NCI-H187 treated with DMSO at 0.1 percent for 48 hours (cell line): ENCODE measurements at regions not wholly inside any gene's neighbourhood (a gene's known extent, or its start where the extent isn't known, plus 50 kb on each side); places are given as distances from the start of the nearest gene placed in this dataset.

Experiments
- DNase-seq: peaks from one replicate; lab custom pipeline; 2025; lab: John Stamatoyannopoulos, UW

GRCh38 chr4:18559492-18559891 is 537.9 kb upstream of the LCORL start:
- no peak for DNase-seq

- DNase-seq, result no peak
Observed at GRCh38 chr4:18556402-18556801, 534.8 kb upstream of the LCORL start.

- DNase-seq, result no peak
Observed at GRCh38 chr4:18540349-18540748, 518.8 kb upstream of the LCORL start.

DNA sequence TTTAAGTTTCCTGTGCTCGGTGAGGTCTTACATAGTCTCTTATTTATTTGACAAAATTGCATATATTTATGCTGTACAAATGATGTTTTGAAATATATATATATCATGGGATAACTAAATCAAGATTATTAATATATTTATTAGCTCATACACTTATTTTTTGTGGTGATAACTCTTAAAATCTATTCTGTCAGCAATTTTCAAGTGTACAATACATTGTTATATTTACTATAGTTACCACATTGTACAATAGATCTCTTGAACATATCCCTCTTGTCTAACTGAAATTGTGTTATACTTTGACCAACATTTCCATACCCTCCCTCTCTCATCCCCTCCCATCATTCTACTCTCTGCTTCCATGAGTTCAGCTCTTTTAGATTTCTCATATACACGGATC is 516.6 kb upstream of the LCORL start:
- no peak for DNase-seq

- no peak for DNase-seq
Observed at GRCh38 chr4:18536428-18536827, 514.9 kb upstream of the LCORL start.

DNA sequence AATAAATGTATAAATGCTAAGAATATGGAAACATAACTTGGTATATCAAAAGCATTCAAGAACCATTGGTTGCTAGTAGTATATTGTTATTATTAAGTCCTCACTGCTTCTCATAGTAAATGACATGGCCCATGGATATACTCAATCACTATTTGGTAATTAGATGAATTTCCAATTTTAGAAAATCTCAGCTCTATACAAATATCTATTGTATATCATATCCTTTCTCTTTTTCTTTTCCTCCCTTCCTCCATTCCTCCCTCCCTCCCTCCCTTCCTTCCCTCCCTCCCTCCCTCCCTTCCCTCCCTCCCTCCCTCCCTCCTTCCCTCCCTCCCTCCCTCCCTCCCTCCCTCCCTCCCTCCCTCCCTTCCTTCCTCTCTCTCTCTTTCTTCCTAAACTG is 514.4 kb upstream of the LCORL start:
- DNase-seq, result no peak

- no peak for DNase-seq
Observed at GRCh38 chr4:18533262-18533775, 511.8 kb upstream of the LCORL start.

GRCh38 chr4:18531731-18532130 is 510.2 kb upstream of the LCORL start:
- DNase-seq, result no peak

DNA sequence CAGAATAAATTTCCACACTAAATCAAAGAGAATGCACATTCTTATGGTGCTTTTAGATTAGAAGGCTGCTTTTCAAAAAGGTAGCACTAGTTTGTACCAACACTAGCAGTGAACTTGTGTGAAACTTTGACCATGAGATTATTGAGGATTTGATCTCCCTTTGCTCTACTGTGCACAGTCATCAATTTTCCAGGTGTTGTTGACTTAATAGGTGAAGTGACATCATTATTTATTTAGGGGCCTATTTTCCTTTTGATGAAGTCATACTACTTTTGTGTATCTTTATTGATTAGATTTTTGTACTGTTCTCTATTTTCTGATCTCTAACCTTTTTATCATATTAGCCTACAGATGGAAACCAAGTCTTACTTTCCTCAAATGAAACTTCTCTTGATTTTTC is 507.9 kb upstream of the LCORL start:
- DNase-seq, result no peak

DNA sequence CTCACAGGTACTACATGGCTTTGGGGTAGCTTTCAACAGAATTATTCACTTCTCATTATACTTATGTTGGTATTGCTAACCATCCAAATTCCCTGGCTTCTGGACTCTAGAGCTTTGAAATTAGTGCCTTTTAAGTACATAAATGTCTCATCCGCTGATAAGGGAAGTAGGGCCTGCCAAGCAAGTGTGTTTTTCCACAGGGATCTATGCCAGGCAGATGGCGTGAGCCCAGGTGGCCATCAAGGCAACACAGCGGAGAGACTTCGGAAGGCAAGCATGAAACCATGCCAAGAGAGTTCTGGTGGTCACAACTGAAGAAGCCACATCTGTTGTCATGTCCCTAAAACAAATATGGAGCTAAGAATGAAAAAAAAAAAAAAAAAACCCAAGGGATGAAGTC is 503.1 kb upstream of the LCORL start:
- no peak for DNase-seq

DNA sequence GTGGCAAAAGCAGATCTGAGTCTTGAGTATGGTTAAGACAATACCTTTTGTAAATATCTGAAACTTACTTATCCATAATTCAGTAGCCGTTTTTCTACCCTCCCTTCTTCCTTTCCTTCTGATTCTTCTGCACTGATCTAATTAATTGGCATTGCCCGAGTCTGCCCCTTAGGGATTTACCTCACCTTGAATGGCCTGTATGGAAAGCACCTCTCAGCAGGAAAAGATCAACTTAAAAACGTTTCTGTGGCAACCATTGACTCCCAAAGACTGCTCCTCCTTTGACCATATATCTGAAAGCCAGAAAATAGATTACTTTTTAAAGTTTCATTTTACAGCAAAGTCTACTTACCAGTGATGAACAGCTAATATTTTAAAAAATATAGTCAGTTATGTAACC is 496.5 kb upstream of the LCORL start:
- DNase-seq, result no peak

DNA sequence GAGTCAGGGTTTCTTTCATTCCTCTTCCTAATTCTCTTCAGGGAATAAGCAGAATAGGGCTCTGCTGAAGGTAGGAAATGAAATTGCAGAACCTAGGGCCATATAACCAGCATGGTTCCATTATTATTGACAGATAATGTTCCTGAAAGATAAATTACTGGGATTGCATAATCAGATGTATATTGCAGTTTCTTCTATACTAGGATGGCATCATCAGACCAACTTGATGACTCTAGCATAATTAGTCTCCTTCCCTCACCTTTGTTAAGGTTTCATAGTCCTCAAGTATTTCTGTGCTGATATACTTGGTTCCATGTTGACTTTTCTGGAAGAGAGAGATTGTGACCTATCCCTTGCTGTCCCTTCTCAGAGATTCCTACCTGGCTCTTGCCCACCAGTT is 492.3 kb upstream of the LCORL start:
- DNase-seq, result no peak

- no peak for DNase-seq
Observed at GRCh38 chr4:18512718-18513117, 491.2 kb upstream of the LCORL start.

GRCh38 chr4:18511727-18512126 is 490.2 kb upstream of the LCORL start:
- DNase-seq, result no peak

DNA sequence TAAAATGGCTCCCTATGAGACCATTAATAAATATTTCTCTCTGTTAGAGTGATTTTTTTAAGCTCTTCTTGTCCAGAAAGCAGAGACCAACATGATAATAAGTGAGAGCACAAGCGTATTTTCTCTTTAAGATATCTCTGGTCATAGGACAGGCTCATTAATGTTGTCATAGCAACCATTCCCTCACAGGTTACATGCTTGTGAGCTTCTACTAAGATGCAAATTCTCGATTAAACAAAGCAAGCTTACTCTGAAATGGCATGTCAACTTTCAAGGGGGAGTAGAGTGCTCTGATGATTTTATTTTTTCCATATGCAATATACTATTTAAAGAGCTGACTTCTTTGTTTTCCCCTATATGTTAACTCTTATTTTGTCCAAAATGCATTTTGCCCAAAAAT is 487.2 kb upstream of the LCORL start:
- DNase-seq, result no peak

DNA sequence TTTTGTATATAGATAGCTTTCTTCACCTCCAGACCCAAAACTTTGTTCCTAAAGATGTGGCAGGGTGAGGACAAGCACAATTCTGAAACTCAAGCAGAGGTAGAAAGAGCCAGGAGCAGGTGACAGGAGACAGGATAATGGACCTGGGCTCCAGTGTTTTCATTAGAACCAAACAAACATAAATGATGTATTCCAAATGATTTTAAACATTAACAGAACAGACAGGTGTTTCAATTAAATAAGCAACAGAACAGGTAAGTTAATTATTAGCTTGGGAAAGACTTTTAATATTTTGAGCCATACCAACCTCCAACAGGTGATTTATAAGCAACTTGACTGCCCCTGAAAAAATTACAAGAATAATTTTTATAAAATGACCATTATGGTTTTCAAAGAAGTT is 459.4 kb upstream of the LCORL start:
- no peak for DNase-seq

- DNase-seq, result no peak
Observed at GRCh38 chr4:18480342-18480741, 458.8 kb upstream of the LCORL start.

GRCh38 chr4:18479825-18480224 is 458.3 kb upstream of the LCORL start:
- DNase-seq, result no peak

DNA sequence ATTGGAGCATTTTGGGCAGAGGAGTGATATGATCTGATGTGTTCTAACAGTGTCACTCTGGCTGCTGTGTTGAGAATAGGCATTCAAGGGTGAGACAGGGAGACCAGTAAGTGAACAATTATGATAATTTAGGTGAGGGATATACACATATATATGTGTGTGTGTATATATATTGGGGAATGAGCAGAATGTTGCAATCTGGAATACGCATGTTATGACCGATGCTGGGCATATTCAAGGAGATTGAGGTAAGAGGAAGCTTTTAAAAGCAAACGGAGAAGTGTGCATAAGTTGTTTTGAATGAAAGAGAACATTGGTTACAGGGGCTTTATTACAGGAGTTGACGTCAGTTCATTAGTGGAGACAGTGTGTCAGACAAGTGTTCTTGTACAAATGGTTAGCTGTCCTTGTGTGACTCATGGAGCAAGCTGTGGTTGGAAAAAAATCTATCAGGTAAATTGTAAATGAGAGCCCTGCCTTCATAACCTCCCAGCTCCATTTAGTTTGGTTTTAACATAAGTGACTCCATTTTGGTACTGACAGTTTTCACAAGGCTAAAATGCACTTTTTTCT is 442.5 kb upstream of the LCORL start:
- no peak for DNase-seq

GRCh38 chr4:18458465-18458864 is 436.9 kb upstream of the LCORL start:
- no peak for DNase-seq

DNA sequence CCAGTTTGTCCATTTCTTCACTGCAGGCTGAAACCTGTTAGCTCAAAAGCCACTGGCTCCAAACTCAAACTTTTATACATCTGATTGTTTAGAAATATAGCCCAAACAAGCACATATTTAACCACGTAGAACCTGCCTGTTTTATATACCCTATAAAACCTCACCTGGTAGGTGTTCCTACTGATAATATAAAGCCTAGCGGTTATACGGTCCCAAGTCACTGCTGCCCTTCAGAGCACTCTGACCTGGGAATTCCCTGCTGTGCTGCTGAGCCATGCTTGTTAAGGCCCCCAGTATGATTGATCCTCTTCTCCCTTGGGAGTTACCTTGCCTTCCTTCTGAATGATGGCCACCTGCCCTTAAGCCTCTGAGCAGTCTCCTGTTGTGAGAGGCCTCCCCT is 432.8 kb upstream of the LCORL start:
- no peak for DNase-seq

DNA sequence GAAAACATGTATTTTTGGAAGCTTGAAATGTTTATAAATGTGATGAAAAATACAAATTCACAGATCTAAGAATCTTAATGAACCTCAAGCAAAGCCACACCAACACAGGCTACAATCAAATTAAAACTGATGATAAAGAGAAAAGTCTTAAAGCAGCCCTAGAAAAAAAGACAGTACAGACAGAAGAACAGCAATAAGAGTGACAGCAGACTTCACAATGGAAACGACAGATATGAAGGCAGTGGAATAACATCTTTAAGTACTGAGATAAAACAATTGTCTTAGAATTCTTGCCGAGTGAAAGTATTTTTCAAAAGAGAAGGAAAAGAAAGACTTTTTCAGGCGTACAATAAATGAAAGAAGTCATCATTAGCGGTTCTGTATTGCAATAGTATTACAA is 423.6 kb upstream of the LCORL start:
- DNase-seq, result no peak

DNA sequence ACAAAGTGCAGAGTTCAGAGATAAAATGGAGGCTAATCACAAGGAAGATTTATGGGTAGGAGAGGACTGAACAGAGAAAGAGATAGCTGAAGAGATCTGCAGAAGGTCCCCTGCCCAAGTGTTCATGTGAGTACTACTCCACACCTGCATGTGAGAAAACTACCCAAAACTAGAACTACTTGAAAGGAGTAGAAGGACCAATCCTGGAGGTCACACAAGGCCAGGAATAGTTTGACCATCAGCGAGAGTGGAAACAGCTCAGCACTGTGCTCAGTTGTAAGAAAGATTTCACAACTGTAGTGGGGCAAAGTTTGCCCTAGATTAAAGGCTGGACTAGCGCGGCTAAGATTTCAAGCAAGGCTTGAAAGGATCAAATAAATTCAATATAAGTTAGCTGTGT is 422.7 kb upstream of the LCORL start:
- no peak for DNase-seq

DNA sequence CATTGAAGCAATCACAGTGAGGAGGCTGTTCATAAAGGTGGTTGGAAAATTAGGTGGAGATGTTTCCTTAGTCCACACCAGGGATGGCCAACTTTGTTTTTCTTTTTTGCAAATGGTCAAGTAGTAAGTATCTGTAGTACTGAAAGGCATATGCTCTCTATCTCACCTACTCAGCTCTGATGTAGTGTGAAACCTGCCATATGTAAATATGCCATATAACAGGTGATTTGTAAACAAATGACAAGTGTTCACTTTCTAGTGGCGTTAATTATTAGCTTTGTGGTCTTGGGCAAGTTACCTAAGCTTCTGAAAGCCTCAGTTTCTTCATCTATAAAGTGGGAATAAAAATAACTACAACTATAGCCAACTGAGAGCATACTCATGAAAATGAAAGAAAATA is 421.4 kb upstream of the LCORL start:
- DNase-seq, result no peak

GRCh38 chr4:18441676-18442075 is 420.1 kb upstream of the LCORL start:
- no peak for DNase-seq
